Stimulated activated CD8-positive, alpha-beta memory T cell treated with anti-CD3 and anti-CD28 coated beads, Interleukin-2, amount 100 ng/mL, for 48 hours (primary cell): ENCODE measurements at regions not wholly inside any gene's neighbourhood (a gene's known extent, or its start where the extent isn't known, plus 50 kb on each side); places are given as distances from the start of the nearest gene placed in this dataset.

Experiments
- DNase-seq, 2 donors: peaks; one replicate each; pipeline ENCODE4 v3.0.0-alpha.2; 2020; ENCODE audit warnings: low read depth in 2 of 2

DNA sequence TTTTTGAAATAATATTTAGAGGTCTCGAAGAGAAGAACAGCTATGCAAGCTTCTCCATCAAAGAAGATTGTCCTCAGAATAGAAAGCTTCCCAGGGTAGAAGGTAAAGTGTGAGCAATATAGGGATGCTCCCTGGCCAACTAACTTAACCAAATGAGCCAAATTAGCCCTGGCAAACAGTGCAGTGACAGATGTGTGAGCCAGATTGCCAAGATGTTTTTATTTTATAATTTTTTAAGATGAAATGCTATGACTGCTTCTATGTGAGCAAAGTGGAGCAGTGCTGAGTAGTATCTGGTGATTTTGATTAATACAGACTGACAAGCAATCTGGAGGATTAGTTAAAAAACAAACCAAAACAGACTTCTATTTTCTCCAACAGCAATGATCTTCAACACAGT, 202.1 kb downstream of the NOVA1 start:
- DNase-seq: no peak

DNA sequence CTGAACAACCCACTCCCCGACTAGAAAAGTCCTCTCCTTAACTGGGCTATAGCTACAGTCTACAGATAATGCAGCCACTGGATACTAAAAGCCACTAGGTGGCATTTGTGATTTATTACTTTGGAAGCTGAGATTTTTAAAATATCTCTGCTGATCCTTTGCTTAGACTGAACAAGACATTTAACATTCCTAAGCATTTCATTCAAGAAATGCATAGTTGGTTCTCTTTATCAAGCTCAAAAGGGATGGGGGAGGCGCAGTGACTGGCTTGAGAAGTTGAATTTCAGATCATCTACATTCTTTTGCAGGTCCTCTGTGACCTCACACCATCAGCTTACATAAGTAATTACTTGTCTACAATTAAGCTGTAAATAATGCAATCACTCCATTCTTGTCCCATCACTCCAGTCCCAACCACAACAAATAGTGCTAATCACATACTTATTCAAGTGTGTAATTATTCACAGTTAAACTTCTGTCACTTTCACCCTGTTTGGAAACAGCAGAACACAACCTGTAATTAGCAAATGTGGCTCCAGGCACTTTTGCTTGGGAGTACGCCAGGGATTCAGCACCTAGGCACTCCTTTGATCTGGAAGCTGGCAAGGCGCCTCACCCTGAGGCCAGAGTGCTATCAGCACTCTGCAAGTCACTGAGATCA, 203.6 kb downstream of the NOVA1 start:
- DNase-seq: no peak

DNA sequence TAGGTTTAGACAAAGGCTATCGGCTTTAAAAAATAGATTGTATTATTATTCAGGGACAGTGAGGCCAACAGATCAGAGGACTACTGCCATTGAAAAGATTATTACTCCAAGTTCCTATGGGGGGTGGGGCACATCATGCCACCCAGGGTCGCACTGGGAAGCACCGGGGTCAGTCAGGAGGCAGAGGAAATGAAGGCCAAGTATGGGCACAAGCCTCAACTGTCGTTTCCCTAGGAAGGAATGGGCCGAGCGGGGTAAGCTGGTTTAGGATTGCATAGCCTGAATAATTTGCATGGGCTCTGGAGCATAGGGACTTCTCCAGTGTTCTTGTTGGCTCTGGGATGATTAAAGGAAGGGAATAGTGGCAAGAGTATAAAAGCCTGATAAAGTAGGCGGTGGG, 205.3 kb downstream of the NOVA1 start:
- DNase-seq: no peak

DNA sequence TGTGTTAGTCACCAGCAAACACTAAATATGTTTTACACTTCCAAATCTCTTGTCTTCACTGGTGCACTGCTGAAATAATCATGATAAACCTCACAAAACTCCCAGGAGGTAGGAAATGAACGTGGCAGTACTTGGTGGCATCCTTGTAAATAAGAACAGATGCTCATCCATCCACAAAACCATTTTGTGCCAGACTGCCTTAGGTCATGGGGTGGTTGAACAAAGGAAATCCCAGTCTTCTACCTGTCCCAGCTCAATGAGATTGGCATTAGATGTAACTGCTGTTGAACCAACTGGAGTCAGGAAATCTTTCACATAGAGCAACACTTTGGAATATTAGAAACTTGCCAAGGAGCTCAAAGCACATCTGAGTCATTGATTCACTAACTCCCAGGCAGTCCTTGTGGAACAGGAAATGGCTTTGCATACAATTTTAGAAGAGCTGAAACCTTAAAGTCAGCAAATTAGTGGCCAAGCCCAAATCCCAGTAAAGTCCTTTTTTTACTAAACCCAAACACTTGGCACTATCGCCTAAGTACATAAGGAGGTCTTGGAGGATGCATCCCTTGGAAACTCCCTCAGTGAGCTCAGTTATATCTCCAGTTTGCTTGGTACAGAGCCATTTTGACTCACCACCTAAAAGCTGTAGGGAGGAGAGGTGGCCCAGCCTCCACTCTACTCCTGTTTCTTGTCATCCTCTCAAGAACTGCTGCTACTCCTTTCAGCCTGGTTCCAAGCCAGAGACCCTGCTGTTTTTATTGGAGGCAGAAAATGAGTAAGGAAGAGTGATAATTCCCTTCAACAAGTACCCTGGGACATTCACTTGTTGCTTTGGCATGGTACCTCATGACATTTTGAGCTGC, 208.0 kb downstream of the NOVA1 start:
- no peak for DNase-seq

DNA sequence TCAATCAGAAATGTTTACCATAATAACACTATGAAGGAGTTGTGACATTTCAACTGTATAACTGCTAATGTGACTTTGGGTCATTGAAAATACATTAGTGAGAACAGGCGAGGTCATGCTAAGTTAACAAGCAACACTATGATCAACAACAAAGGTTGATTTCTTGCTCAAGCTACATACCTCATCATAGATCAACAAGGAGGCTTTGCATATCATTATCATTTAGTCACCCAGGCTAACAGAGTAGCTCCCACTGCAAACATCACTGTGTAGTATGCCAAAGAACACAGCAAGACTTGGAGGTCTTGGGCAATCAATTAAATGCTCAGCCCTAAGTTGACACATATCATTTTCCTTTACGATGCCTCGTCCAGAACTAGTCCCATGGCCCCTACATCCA, 212.5 kb downstream of the NOVA1 start:
- DNase-seq: no peak

DNA sequence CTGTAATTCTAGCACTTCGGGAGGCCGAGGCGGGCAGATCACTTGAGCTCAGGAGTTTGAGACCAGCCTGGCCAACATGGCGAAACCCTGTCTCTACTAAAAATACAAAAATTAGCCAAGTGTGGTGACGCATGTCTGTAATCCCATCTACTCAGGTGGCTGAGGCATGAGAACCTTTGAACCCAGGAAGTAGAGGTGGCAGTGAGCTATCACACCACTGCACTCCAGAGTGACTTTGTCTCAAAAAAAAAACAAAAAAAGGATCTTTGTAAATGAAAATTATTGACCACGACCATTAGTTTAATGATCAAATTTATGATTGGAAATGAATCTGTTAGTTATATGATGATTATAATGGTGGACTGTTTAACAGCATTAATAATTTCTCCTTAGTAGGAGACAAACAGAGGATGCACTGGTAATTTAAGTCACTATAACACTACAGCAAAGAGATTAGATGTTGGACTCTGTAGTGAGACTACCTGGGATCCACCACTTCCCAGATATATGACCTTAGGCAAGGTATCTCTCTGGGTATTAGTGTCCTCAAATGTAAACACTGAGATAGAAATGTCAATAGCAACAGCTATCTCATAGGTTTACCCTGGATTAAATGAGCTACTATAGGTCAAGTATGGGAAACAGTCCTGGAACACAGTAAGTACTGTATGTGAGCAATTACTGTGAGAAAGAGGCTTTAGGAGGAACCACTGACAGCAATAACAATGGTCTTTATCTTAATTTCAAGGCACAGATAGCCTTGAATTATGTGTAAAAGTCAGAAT, 214.7 kb downstream of the NOVA1 start:
- DNase-seq: no peak

DNA sequence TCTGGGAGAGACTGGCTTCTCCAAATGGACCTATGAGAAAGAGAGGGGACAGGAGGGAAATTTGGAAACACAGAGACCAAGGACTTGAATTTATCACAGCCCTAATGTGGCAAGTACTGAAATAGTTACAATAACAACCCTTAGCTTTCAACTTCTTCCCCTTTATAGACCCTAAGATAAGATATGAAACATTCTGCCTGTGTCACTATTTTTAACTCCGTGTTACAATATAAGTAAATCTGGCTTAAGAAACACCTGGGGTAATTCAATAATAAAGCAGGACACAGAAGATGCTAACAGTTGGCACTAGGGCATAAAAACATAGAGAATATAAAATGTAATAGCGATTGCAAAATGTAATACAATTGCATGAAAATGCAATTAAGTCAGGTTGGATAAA, 216.4 kb downstream of the NOVA1 start:
- DNase-seq: no peak

DNA sequence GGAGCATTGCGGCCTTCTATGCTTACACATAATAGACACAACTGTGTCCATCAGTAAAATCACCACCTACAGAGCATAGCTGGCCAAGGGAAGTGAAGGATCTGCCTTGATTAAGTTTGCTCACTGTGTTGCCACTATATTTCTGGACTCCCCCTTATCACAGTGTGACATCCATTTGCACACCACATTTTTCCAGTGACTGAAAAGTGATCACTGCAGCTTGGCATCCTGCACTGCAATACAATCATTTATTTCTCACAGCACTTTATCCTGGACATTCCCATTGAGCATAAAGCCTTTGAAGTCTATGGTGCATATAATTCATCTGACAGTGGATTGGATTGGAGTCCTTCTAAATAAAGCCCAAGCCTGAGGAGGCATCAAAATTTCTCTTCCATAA, 217.2 kb downstream of the NOVA1 start:
- DNase-seq: no peak

DNA sequence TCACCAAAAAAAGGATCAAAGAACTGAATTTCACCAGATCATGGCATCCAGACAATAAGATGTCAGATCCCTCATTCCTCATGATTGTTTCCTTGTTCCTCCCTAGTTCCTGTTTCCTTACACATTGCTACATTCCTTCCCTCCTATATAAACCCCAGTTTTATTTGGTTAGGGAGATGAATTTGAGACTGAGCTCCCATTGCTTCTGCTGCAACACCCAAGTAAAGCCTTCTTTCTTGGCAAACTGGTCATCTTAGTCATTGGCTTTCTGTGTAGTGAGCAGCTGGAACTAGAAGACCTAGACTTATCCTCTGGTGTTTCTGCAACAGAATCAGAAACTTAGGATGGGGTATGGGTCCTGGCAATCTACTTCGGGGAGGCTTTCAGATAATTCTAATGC, 217.9 kb downstream of the NOVA1 start:
- no peak for DNase-seq

DNA sequence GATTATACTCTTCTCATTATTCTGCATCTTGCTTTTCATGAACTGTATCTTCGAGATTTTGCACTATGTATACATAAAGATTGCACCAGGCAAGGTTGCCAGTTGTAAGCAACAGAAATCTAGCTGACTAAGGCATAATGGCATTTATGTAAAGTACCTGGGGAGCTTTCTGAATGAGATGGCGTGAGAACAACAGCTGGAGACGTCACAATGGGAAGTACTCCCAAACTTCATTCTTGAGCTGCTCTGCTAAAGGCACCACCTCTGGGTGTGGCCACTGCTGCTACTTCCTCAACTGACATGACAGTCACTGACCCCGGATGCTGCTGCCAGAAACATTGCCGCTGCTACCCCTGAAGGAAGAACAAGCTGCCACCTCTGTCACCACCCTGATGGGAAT, 220.7 kb downstream of the NOVA1 start:
- DNase-seq: no peak

DNA sequence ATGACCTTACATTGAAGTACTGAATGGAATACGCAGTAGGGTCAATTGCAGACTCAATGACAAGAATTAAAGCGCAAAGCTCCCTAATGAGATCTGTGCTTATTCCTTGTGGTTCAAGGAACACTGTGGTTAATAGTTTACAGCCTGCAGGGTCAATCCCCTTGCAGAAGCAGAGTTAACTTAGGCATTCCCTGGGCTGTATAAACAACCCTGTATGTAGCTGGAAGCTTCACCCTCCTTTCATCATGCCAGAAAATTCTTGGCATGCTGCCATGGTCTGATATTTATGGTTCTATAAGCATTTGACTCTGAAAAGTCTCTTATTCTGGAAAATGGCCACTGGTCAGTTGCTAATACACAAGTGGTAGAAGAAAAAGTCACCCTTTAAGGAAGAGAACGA, 227.7 kb downstream of the NOVA1 start:
- DNase-seq: no peak

DNA sequence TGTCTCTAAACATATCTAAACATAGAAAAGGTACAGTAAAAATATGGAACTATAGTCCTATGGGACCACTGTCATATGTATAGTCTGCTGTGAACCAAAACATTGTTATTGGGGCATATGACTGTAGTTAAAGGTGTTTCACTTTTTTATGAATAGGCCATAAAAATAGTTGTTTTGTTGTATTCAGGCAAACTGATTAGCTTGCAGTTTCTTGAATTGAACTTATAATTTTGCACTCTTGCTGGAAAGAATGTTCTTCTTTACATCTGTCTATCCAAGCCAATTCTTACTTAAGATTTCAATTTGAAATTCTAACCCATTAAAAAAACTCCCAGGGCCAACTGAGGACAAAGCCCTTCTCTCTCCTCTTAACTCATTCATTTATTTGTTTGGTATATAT, 234.1 kb downstream of the NOVA1 start:
- DNase-seq: no peak

DNA sequence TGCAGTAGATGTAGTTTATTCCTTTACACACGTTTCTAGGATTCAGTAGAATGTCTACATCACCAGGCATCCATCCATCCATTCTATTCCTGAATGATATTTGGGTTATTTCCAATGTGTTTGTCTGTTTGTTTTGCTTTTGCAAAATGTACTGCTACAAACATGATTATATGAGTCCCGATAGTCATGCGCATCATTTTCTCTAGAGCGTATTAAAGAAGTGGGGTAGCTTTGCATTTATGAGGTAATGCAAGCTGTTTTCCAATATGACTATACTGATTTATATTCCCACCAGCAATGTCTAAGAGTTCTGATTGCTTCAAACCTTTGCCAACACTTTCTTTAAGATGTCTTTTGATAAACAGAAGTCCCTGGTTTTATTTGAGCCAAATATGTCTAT, 253.2 kb downstream of the NOVA1 start:
- no peak for DNase-seq

DNA sequence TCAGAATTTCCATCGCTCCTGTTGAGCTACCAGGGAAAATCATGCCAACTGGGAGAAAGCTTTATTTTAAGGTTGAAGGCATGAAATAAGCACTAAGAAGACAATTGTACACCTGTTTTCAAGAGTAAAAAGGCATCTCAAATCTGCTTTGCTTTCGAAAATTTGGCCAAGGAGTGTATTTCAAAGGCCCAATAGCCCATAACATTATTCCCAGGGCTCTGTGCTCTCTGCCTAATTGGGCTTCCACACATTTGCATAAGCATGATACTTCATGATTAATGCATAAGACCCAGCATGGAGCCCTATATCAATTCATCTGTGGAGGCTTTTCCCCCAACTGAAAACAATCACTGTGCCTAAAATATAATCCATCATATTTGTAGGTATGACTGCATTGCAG, 258.5 kb downstream of the NOVA1 start:
- DNase-seq: no peak

DNA sequence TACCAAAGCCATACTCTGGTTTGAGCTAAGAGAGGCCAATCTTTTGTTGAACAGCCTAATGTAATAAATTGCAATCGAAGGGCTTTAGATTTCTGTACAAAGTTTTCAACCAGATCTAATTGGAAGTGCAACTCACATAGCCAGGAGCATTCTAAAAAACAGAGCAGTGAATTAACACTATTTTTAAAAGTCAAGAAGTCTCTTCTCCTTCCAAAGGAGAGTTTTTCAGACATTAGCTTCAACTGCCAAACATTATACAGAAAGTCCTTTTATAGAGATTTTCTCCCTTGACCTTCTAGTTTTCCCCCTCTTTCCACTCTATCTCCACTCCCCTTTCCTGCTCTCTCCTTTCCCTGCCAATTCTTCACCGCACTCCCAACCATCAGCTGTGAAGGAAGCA, 259.6 kb downstream of the NOVA1 start:
- no peak for DNase-seq

DNA sequence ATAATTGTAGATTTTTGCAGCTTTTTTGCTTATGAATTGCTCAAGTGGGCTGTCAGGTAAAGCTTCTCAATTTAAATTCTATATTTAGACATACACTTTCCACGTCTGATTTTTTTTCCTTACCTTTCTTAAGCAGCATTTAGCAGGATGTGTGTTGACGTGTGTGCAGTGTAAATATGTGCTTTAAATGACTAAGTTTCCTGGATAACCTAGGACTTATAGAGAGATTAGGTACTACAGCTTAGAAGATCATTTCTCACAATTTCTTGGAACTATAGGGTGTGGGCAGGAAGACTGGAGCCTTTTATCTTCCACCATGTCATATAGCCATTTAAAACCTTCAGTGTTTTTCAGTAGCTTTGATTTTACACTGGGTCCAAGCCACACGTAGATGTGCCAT, 263.5 kb downstream of the NOVA1 start:
- no peak for DNase-seq

DNA sequence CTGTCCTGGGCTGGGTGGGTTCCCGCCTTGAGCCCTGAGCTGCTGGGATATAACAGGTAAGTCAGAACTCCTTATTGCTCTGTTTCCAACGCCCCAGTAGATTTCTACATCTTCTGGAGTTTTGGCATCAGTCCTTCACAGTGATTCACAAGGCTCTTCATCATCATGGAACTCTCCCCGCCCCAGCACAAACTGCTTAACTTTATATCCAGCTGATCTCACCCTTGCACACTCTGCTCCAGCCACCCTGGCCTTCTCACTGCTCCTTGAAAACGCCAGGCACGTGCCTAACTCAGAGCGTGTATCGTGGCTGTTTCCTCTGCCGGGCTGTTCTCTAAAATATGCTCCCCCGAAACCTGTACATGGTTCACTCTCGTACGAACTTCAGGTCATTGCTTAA, 264.9 kb downstream of the NOVA1 start:
- no peak for DNase-seq

DNA sequence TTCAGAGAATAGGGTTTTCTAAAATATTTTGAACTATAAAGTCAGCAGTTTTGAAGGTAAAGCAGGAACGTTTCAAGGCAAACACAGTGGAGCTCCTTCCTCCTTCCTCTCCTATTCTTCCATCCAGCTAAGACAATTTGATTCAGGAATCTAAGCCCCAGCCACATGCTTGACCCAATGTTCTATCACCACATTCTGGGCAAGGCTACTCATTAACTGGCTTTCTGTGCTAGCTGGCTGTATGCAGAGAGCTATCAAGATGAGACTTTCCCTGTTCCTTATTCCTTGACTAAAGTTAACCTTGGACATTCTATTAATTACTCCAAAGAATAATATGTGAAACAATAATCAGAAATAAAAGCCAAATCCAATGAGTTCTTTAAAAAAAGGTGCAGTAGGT, 266.9 kb downstream of the NOVA1 start:
- DNase-seq: no peak

DNA sequence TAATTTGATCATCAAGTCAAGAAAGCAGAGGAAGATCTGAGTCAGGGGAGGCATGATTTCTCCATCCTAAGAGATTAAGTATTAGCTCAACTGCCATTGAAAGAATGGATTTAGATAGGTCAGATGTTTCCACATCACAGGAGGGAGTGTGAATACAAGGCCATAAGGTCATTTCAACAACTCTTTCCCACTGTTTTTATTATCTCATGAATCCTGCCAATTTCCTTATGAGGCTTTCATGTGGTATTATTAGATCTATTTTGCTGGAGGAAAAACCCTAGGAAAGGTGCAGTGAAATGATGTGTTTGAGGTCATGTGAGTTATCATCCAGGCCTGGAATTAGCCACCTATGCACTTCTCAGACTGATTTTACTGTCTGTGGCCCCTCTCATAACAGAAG, 269.0 kb downstream of the NOVA1 start:
- no peak for DNase-seq

DNA sequence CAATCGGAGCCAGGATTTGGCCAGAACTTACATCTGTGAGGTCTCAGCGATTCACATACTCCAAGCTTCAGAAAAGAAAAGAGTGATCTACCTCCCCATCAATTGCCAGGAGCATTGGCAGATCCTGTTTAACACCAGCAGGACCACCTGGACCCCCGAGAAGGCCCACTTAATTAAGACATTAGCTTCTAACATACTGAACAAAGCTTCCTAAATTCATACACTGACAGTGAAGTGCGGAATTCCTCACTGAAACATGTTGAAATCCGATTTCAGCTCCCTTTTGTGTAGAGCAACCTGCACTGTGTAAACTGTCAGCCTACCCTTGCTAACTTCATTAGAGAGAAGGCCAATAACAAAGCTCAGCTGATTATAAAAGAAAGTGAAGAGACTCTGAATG, 274.0 kb downstream of the NOVA1 start:
- no peak for DNase-seq

DNA sequence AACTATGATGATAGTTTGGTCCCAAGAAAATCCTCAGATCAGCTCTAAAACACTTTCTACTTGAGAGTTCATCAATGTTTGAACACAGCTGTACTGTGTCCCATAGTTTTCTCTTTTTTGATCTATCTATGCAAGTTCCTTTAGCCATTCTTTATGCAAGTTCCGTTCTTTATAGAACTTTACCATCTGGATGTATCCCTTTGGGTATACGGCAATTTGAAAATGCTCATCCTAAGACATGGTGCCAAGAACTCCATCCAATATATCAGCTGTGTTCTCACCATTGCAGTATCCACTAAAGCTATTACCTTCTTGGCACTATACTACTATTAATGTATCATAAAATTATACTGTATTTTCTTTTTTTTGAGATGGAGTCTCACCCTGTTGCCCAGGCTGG, 276.9 kb downstream of the NOVA1 start:
- DNase-seq: no peak

DNA sequence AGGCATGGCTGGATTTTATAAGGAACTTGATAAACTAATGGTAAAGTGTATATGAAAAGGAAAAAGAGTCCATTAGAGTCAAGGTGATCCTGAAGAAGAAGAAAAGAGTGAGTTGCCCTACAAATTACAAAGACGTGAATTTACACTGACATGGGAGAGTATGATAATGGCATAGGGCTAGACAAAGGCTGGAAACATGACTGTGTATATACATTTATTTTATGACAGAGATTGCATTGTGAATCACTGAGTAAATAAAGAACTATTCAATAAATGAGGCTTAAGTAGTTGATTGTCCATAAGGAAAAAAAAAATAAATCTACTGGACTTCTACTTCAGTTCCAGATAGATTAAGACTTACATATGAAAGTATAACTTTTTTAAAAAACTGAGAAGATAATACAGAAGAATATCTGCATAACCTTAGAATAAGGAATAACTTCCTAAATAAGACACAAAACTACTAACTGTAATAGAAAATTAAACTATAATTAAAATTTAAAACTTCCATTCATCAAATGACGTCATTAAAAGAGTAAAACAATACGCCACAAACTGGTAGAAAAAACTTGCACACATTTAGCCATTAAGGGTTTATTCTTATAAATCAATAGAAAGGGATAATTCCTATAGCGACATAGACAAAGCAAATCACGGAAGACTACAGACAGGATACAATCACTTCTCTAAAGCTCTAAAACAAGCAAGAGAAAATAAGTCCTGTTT, 278.5 kb downstream of the NOVA1 start:
- DNase-seq: no peak
